Common myeloid progenitor, CD34-positive (primary cell): ENCODE measurements at regions not wholly inside any gene's neighbourhood (a gene's known extent, or its start where the extent isn't known, plus 50 kb on each side); places are given as distances from the start of the nearest gene placed in this dataset.

Experiments used
- CTCF ChIA-PET: fragments of 350-600 bp; sonication (Branson Sonifier 250); formaldehyde crosslinking; loops from one replicate; lab custom pipeline; 2021; ENCODE audit warnings: antibody characterized with exemption; lab: Charles Lee
- POLR2A ChIA-PET: fragments of 350-600 bp; sonication (Branson Sonifier 250); formaldehyde crosslinking; loops from one replicate; lab custom pipeline; 2021; ENCODE audit warnings: antibody characterized with exemption; lab: Charles Lee
- DNase-seq, 3 donors: peaks; one replicate each; pipeline versions ENCODE4 v3.0.0 to v3.0.0-alpha.2; 2013
- H3K27ac ChIP-seq, 2 experiments: 1 replicate in 1 of 2; 2 replicates in 1 of 2; pipeline ENCODE4 v1.7.0; 2013; ENCODE audit warnings: inconsistent platforms in 2 of 2, low read length in 2 of 2, mild to moderate bottlenecking in 2 of 2, low read depth in 1 of 2, moderate library complexity in 1 of 2; ENCODE audit not compliant: severe bottlenecking in 2 of 2, insufficient read depth in 1 of 2, poor library complexity in 1 of 2
- H3K27me3 ChIP-seq, 5 experiments: replicated peaks in 2 of 5; 1 replicate in 3 of 5; 2 replicates in 2 of 5; pipeline versions ENCODE4 v1.6.1 to v1.7.0; 2013; ENCODE audit warnings: low read length in 4 of 5, mild to moderate bottlenecking in 2 of 5, moderate library complexity in 2 of 5, inconsistent platforms in 1 of 5; ENCODE audit not compliant: insufficient read depth in 5 of 5, control insufficient read depth in 4 of 5
- H3K36me3 ChIP-seq, 4 experiments: 1 replicate in 2 of 4; 2 replicates in 2 of 4; pipeline versions ENCODE4 v1.6.1 to v1.7.0; 2013; ENCODE audit warnings: low read length in 3 of 4, control low read depth in 1 of 4, mild to moderate bottlenecking in 1 of 4; ENCODE audit not compliant: control insufficient read depth in 4 of 4, insufficient read depth in 4 of 4
- H3K4me1 ChIP-seq, 4 experiments: 1 replicate in 3 of 4; 2 replicates in 1 of 4; pipeline versions ENCODE4 v1.6.1 to v1.7.1; 2013; ENCODE audit warnings: low read length in 3 of 4, mild to moderate bottlenecking in 3 of 4, control low read depth in 1 of 4, inconsistent platforms in 1 of 4, moderate library complexity in 1 of 4; ENCODE audit not compliant: control insufficient read depth in 4 of 4, insufficient read depth in 4 of 4; ENCODE audit errors: control extremely low read depth in 1 of 4
- H3K4me3 ChIP-seq, 7 experiments: 1 replicate in 4 of 7; 2 replicates in 3 of 7; pipeline versions ENCODE4 v1.5.1 to v1.7.0; 2013; ENCODE audit warnings: mild to moderate bottlenecking in 7 of 7, low read length in 6 of 7, moderate library complexity in 6 of 7, inconsistent platforms in 2 of 7, low read depth in 2 of 7, control low read depth in 1 of 7; ENCODE audit not compliant: insufficient read depth in 4 of 7, control insufficient read depth in 1 of 7; ENCODE audit errors: extremely low read depth in 1 of 7
- H3K9me3 ChIP-seq, 5 experiments: 1 replicate in 4 of 5; 2 replicates in 1 of 5; pipeline versions ENCODE4 v1.6.1 to v1.7.1; 2013; ENCODE audit warnings: low read length in 4 of 5, mild to moderate bottlenecking in 2 of 5, inconsistent platforms in 1 of 5, low read depth in 1 of 5, moderate library complexity in 1 of 5; ENCODE audit not compliant: control insufficient read depth in 4 of 5, insufficient read depth in 2 of 5; ENCODE audit errors: control extremely low read depth in 1 of 5
- WGBS: methylation state at CpG from one replicate; pipeline ENCODE4 v1.1.5; 2013; ENCODE audit not compliant: insufficient coverage; 5-methylcytosine and 5-hydroxymethylcytosine counted together

- WGBS: 90% methylated on average over 7 of the region's 7 CpGs
- H3K27ac ChIP-seq: no peak overlapping the region
- DNase-seq: no peak
- CTCF ChIA-PET: interaction anchor here (1.4 to 1.7 kb wide), 2 partner anchors 8 to 928 kb away, joined by 3 to 9 read pairs; no protein-coding TSS in a partner anchor
- H3K27me3 ChIP-seq: peaks cover 0 to 4% (median 2%) of the 10 kb centered on the region in 5 experiments
- H3K9me3 ChIP-seq: no peaks in the 10 kb centered on the region
- no peaks in the 10 kb centered on the region for H3K36me3 ChIP-seq
- POLR2A ChIA-PET: no interaction called here
- no peak overlapping the region for H3K4me3 ChIP-seq
- no peaks in the 10 kb centered on the region for H3K4me1 ChIP-seq
These were observed 320.3 kb upstream of the CLINT1 start for GRCh38 chr5:158179271-158179670.

- no peak for DNase-seq
- H3K27ac ChIP-seq: no peak overlapping the region
- H3K4me3 ChIP-seq: no peak overlapping the region
- ChIA-PET CTCF (interaction anchor here (1.3 to 2.1 kb wide), 2 partner anchors 926 to 929 kb away, joined by 3 to 9 read pairs; no protein-coding TSS in a partner anchor), POLR2A (no interaction called here)
- 86% methylated on average over 5 of the region's 6 CpGs for WGBS
- H3K36me3 ChIP-seq: no peaks in the 10 kb centered on the region
- no peaks in the 10 kb centered on the region for H3K4me1 ChIP-seq
- H3K9me3 ChIP-seq: no peaks in the 10 kb centered on the region
- peaks cover 0 to 4% (median 3%) of the 10 kb centered on the region in 5 experiments for H3K27me3 ChIP-seq
These were observed 319.6 kb upstream of the CLINT1 start for GRCh38 chr5:158178535-158178934.

- Histone ChIP-seq H3K4me3 (no peak overlapping the region), H3K27me3 (peaks cover 0 to 4% (median 3%) of the 10 kb centered on the region in 5 experiments), H3K4me1 (no peaks in the 10 kb centered on the region), H3K36me3 (no peaks in the 10 kb centered on the region), H3K9me3 (no peaks in the 10 kb centered on the region), H3K27ac (no peak overlapping the region)
- DNase-seq: no peak
- ChIA-PET CTCF (interaction anchor here (1.2 to 2.1 kb wide), 3 partner anchors 31 to 930 kb away, joined by 3 to 9 read pairs (median 4); no protein-coding TSS in a partner anchor), POLR2A (no interaction called here)
These were observed 318.2 kb upstream of the CLINT1 start for GRCh38 chr5:158177146-158177545.

GRCh38 chr5:158175934-158176481 lies 317.1 kb upstream of the CLINT1 start:
- Histone ChIP-seq H3K36me3 (no peaks in the 10 kb centered on the region), H3K27ac (no peak overlapping the region), H3K4me1 (no peaks in the 10 kb centered on the region), H3K27me3 (peaks cover 0 to 4% (median 3%) of the 10 kb centered on the region in 5 experiments), H3K9me3 (no peaks in the 10 kb centered on the region), H3K4me3 (no peak overlapping the region)
- ChIA-PET POLR2A (no interaction called here), CTCF (interaction anchor here (0.7 to 2.3 kb wide), 7 partner anchors 12 to 957 kb away, joined by 3 to 42 read pairs (median 3); no protein-coding TSS in a partner anchor)
- 86% methylated on average over 6 of the region's 6 CpGs for WGBS
- DNase-seq: no peak

- Histone ChIP-seq H3K27me3 (peaks cover 0 to 4% (median 3%) of the 10 kb centered on the region in 5 experiments), H3K9me3 (no peaks in the 10 kb centered on the region), H3K27ac (no peak overlapping the region), H3K36me3 (no peaks in the 10 kb centered on the region), H3K4me1 (no peaks in the 10 kb centered on the region), H3K4me3 (no peak overlapping the region)
- 57% methylated on average over 6 of the region's 8 CpGs for WGBS
- peak; percentile 68 to 76 (median 72) for DNase-seq
- ChIA-PET CTCF (interaction anchor here (0.7 to 2.3 kb wide), 16 partner anchors 9 to 931 kb away, joined by 3 to 42 read pairs (median 4); no protein-coding TSS in a partner anchor), POLR2A (no interaction called here)
These were observed 316.2 kb upstream of the CLINT1 start for GRCh38 chr5:158174918-158175851.

- no CpG with 5 or more reads among the region's 4 CpGs for WGBS
- no peak for DNase-seq
- no peaks in the 10 kb centered on the region for H3K9me3 ChIP-seq
- ChIA-PET POLR2A (no interaction called here), CTCF (interaction anchor here (0.7 to 2.4 kb wide), 5 partner anchors 78 to 933 kb away, joined by 3 to 42 read pairs (median 10); no protein-coding TSS in a partner anchor)
- no peak overlapping the region for H3K27ac ChIP-seq
- H3K4me1 ChIP-seq: no peaks in the 10 kb centered on the region
- H3K27me3 ChIP-seq: peaks cover 0 to 4% (median 3%) of the 10 kb centered on the region in 5 experiments
- H3K4me3 ChIP-seq: no peak overlapping the region
- no peaks in the 10 kb centered on the region for H3K36me3 ChIP-seq
These were observed 315.1 kb upstream of the CLINT1 start for GRCh38 chr5:158174026-158174425.
